H1 (cell line): ENCODE measurements at regions not wholly inside any gene's neighbourhood (a gene's known extent, or its start where the extent isn't known, plus 50 kb on each side); places are given as distances from the start of the nearest gene placed in this dataset.

Experiments used
- CHD2 ChIP-seq: IDR thresholded peaks from 2 replicates; pipeline ENCODE4 v1.6.1; 2012; ENCODE audit warnings: low read length, improper control_type of control experiment
- EZH2 ChIP-seq: fragments of 200-600 bp; sonication (generic); IDR thresholded peaks from 2 replicates; pipeline ENCODE4 v1.7.1; 2012; ENCODE audit warnings: low read depth, mild to moderate bottlenecking, moderate library complexity, low read length, inconsistent platforms; ENCODE audit not compliant: severe bottlenecking
- HDAC2 ChIP-seq, 2 experiments: fragments of 300-600 bp in 1 of 2; sonication (generic) in 1 of 2; IDR thresholded peaks; 2 replicates each; pipeline ENCODE4 v1.6.1; 2011 to 2012; ENCODE audit warnings: low read depth in 2 of 2, low read length in 2 of 2, mild to moderate bottlenecking in 2 of 2, moderate library complexity in 2 of 2, borderline replicate concordance in 1 of 2, inconsistent platforms in 1 of 2
- JUN ChIP-seq: IDR thresholded peaks from 2 replicates; pipeline ENCODE4 v1.6.1; 2011; ENCODE audit warnings: low read depth, mild to moderate bottlenecking, improper control_type of control experiment, low read length
- POLR2A ChIP-seq, 2 experiments: IDR thresholded peaks; 1 replicate in 1 of 2; 2 replicates in 1 of 2; pipeline ENCODE4 v1.6.1; 2011; ENCODE audit warnings: low read depth in 2 of 2, low read length in 2 of 2, mild to moderate bottlenecking in 2 of 2; ENCODE audit errors: control extremely low read depth in 1 of 2
- POLR2AphosphoS5 ChIP-seq: IDR thresholded peaks from 2 replicates; pipeline ENCODE4 v1.6.1; 2011; ENCODE audit warnings: low read depth, low read length
- SUZ12 ChIP-seq: fragments of 200-600 bp; sonication (generic); IDR thresholded peaks from 2 replicates; pipeline ENCODE4 v1.6.1; 2012; ENCODE audit warnings: mild to moderate bottlenecking, inconsistent platforms, low read length, moderate library complexity, mixed read lengths
- TF ChIP-seq, protein P1 (sequence below), 3 experiments: IDR thresholded peaks; 1 replicate in 2 of 3; 2 replicates in 1 of 3; pipeline versions ENCODE4 v1.5.1 to v1.6.1; 2011; ENCODE audit warnings: low read length in 3 of 3, mild to moderate bottlenecking in 3 of 3, inconsistent platforms in 2 of 3, low read depth in 1 of 3, moderate library complexity in 1 of 3; ENCODE audit not compliant: insufficient read depth in 1 of 3; ENCODE audit errors: control extremely low read depth in 1 of 3

DNA sequence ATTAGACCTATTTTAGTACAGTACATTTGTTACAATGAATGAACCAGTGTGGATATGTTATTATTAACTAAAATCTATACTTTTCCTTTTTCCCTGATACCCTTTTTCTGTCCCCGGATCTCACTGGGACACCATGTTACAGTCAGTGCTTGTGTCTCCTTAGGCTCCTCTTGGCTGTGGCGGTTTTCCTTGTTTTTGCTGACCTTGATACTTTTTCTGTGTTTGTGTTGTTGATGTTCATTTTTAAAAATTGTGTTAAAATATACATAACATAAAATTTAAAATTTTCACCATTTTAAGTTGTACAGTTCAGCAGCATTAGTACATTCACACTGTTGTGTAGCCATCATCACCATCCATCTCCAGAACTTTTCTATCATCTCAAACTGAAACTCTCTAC, 54.2 kb upstream of the OSBPL3 start:
- TF ChIP-seq JUN (no peak), POLR2A (IDR thresholded peaks at IDR 0.05; ENCODE audit: control extremely low read depth in 1 of 2, low read depth in 2 of 2, low read length in 2 of 2) (no peak), POLR2AphosphoS5 (no peak), HDAC2 (IDR thresholded peaks at IDR 0.05; ENCODE audit: borderline replicate concordance in 1 of 2, low read depth in 2 of 2, low read length in 2 of 2) (no peak), SUZ12 (no peak), EZH2 (no peak), CHD2 (no peak)
- TF ChIP-seq, protein P1, sequence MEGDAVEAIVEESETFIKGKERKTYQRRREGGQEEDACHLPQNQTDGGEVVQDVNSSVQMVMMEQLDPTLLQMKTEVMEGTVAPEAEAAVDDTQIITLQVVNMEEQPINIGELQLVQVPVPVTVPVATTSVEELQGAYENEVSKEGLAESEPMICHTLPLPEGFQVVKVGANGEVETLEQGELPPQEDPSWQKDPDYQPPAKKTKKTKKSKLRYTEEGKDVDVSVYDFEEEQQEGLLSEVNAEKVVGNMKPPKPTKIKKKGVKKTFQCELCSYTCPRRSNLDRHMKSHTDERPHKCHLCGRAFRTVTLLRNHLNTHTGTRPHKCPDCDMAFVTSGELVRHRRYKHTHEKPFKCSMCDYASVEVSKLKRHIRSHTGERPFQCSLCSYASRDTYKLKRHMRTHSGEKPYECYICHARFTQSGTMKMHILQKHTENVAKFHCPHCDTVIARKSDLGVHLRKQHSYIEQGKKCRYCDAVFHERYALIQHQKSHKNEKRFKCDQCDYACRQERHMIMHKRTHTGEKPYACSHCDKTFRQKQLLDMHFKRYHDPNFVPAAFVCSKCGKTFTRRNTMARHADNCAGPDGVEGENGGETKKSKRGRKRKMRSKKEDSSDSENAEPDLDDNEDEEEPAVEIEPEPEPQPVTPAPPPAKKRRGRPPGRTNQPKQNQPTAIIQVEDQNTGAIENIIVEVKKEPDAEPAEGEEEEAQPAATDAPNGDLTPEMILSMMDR (IDR thresholded peaks at IDR 0.05; ENCODE audit: control extremely low read depth in 1 of 3, insufficient read depth in 1 of 3, low read depth in 1 of 3, low read length in 3 of 3), result no peak
